ENCODE measurements at regions not wholly inside any gene's neighbourhood (a gene's known extent, or its start where the extent isn't known, plus 50 kb on each side); places are given as distances from the start of the nearest gene placed in this dataset.

- H3K9ac ChIP-seq (ENCODE audit: insufficient read depth, low read depth, low read length) = no peak overlapping the region
- H3K4me3 ChIP-seq (replicated peaks in 1 of 3; ENCODE audit: insufficient read depth in 1 of 3, low read depth in 2 of 3, low read length in 3 of 3) = no peak overlapping the region
- H3K27me3 ChIP-seq (ENCODE audit: control insufficient read depth in 1 of 2, insufficient read depth in 2 of 2, low read length in 2 of 2) = no peaks in the 10 kb centered on the region
- in situ Hi-C loops (cut with HindIII; ENCODE audit: extremely low pct_ligation_motif_present, low pct_unique_long_range_greater_than_20kb) = no loop called here
- POLR2A ChIA-PET = no interaction called here
- no peak overlapping the region for H2AFZ ChIP-seq (ENCODE audit: low read length)
- no TSS peak for BruUV-seq (replicated peaks)
- H4K20me1 ChIP-seq (ENCODE audit: insufficient read depth, low read length) = no peaks in the 10 kb centered on the region
- DNase-seq (ENCODE audit: low spot score) = no peak
- no peak overlapping the region for H3K4me2 ChIP-seq (ENCODE audit: low read depth, low read length)
- H3K36me3 ChIP-seq (replicated peaks in 1 of 2; ENCODE audit: control insufficient read depth in 1 of 2, insufficient read depth in 2 of 2, low read length in 2 of 2) = no peaks in the 10 kb centered on the region
- CTCF ChIA-PET (ENCODE audit: low intra/inter-chr PET ratio, low total read pairs) = no interaction called here
- H3K4me1 ChIP-seq (ENCODE audit: insufficient read depth, low read length) = peaks cover 31% of the 10 kb centered on the region
- no peaks in the 10 kb centered on the region for H3K79me2 ChIP-seq (ENCODE audit: insufficient read depth, low read length)
- no peak for ATAC-seq
- H3K9me3 ChIP-seq (ENCODE audit: low read length) = no peaks in the 10 kb centered on the region
- no peak overlapping the region for H3K27ac ChIP-seq (ENCODE audit: extremely low read length, insufficient read depth, low read length)
- no peak for FAIRE-seq
- intact Hi-C loops (cut with micrococcal nuclease; ENCODE audit: unreplicated experiment) = no loop called here
- no peak for TF ChIP-seq ZNF879 (CRISPR knock-in tag; IDR thresholded peaks at IDR 0.05)
- TF ChIP-seq ZNF318 (CRISPR knock-in tag; IDR thresholded peaks at IDR 0.05) = no peak
- no peak for TF ChIP-seq CBX5 (CRISPR knock-in tag; IDR thresholded peaks at IDR 0.05; ENCODE audit: borderline replicate concordance)
- TF ChIP-seq ATF3 (CRISPR knock-in tag; IDR thresholded peaks at IDR 0.05) = no peak
- no peak for TF ChIP-seq ERF (CRISPR knock-in tag; IDR thresholded peaks at IDR 0.05)
- TF ChIP-seq ZNF367 (CRISPR knock-in tag; IDR thresholded peaks at IDR 0.05; ENCODE audit: borderline replicate concordance) = no peak
- no peak for TF ChIP-seq ETS1 (CRISPR knock-in tag; IDR thresholded peaks at IDR 0.05)
- no peak for TF ChIP-seq HNRNPH1 (optimal IDR thresholded peaks at IDR 0.05; ENCODE audit: low read depth, low read length)
- TF ChIP-seq NFE2 (CRISPR knock-in tag; IDR thresholded peaks at IDR 0.05) = no peak
- no peak for TF ChIP-seq NAIF1 (CRISPR knock-in tag; IDR thresholded peaks at IDR 0.05; ENCODE audit: borderline replicate concordance)
- TF ChIP-seq ZNF766 (CRISPR knock-in tag; IDR thresholded peaks at IDR 0.05; ENCODE audit: borderline replicate concordance) = no peak
- TF ChIP-seq ZNF615 (CRISPR knock-in tag; IDR thresholded peaks at IDR 0.05; ENCODE audit: borderline replicate concordance) = no peak
- TF ChIP-seq ZNF280D (CRISPR knock-in tag; IDR thresholded peaks at IDR 0.05) = no peak
- TF ChIP-seq ZNF674 (CRISPR knock-in tag; IDR thresholded peaks at IDR 0.05; ENCODE audit: low read depth) = no peak
These were observed 76.1 kb upstream of the ASIC2 start for GRCh38 chr17:33369149-33369548.

All from HepG2 (cell line).